ENCODE measurements at regions not wholly inside any gene's neighbourhood (a gene's known extent, or its start where the extent isn't known, plus 50 kb on each side); places are given as distances from the start of the nearest gene placed in this dataset.
"Not testable (repeated sequence)": the region's sequence is repeated elsewhere in the genome, so short reads cannot be mapped to it uniquely, and the experiment has no call there.

DNA sequence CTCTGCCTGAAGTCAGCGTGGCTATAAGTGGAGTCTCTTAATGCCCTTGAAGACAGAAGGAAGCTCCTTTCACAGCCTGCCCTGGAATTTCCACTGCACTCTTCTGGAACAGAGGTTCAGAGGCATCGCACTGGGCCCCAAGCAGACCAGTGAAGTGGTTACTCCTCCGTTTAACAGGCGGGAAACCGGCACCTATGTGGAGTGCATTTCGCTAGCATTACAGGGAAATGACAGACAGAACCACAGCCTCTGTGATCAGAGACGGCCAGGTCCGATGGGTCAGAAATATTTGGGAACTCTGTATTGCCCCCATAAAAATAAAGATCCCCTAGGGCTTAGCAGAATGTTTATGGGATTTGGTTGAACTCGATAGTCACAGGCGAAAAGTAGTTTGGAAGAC lies 406.9 kb upstream of the PRKCQ start:
- FAIRE-seq (no peak), DNase-seq (ENCODE audit: insufficient read length, low spot score) (no peak)

DNA sequence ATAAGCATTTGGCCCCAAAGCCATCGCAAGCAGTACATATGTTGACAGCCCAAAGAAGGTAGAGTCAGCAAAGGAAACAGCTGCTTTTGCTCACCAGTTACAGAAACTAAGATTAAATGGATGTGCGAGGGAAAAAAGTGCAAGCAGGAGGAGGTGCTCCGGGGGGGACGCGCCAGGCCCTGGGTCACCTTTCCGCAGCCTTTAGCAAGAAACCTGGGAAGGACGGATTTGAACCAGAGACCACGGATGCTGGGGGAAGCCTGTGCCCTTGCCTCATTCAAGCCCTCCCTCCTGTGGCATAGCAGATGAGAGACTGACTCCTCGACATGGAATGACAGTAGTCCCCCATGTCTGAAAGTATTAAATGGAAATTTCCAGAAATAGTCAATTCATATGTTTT lies 405.6 kb upstream of the PRKCQ start:
- FAIRE-seq (no peak), DNase-seq (ENCODE audit: insufficient read length, low spot score) (no peak)

DNA sequence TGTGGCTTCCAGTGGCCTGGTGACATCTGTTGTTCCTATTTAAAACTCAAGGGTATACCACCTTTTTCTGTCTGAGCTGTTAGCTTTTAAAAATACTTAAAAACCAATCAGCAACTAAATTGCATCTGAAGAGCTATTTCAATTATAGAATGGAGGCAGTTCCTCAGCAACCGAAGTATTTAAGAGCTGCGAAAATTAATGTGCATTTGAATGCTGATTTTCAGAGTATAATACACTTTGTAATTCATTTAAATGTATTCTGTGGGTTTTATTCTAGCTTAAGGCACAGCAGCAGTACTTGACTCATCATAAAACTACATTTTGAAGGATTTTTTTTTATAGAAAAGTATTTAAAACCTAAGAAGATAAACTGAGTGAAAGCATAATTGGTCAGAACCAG lies 404.9 kb upstream of the PRKCQ start:
- no peak for FAIRE-seq
- no peak for DNase-seq (ENCODE audit: insufficient read length, low spot score)

DNA sequence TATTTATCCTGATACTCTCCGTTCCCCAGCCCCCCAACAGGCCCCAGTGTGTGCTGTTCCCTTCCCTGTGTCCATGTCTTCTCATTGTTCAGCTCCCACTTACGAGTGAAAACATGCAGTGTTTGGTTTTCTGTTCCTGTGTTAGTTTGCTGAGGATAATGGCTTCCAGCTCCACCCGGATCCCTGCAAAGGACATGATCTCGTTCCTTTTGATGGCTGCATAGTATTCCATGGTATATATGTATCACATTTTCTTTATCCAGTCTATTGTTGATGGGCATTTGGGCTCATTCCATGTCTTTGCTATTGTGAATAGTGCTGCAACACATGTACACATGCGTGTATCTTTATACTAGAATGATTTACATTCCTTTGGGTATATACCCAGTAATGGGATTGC lies 403.9 kb upstream of the PRKCQ start:
- not testable (repeated sequence) for FAIRE-seq; DNase-seq (ENCODE audit: insufficient read length, low spot score)

DNA sequence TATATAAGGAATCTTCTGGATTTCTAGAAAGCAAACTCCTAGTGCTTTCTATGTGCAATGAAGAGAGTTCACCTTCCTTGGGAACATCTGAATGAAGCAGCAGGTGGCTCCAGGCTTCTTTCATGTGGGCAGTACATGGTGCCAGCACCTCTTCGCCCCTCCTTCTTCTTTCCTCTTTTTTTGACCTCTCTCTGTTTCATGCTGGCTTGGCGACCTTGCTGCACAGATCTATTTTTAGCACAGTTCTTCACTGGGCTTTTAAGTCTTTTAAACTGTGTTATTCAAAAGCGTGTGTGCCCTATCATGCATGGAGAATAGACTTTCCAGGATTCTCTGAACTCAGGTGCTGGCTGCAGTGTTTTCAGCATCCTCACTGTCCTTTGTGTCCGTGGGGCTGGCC lies 400.3 kb upstream of the PRKCQ start:
- FAIRE-seq (no peak), DNase-seq (ENCODE audit: insufficient read length, low spot score) (no peak)

DNA sequence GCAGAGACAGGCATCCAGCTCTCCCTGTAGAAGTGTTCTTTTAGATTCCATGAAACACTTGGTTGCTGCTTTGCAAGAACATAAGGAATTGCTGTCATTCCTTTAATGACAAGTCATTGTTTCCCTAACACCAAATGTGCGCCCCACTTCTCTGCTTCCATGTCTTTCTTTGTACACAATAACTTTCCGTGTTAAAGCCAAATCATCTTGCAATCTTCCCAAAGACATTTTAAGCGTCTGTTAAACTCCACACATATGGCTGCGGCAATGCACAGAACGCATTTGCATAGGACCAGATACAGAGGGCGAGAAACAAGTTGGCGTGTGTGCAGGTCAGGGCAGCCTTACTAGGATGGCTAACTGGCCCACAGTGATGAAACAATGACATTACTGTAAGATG lies 399.3 kb upstream of the PRKCQ start:
- DNase-seq (ENCODE audit: insufficient read length, low spot score) = no peak
- no peak for FAIRE-seq

DNA sequence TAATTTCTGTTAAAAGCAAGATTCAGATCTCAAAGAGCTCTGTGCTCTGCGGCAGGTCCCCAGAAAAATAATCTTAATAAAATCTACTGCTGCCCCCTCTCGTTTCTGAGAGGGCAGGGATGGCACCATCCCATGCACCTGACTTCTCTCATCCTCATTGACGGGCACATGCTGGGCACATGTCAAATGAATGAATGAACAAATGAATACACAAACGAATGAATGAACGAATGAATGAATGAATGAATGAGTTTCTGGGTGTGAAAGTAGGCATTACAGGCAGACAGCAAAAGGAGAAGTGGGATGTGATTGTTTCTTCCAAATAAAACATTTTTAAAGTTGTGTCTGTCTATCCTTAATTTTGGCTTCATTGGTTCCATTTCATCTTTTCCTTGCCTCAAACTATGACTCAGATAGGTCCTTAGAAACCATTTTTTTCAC lies 398.1 kb upstream of the PRKCQ start:
- FAIRE-seq (no peak), DNase-seq (ENCODE audit: insufficient read length, low spot score) (no peak)

DNA sequence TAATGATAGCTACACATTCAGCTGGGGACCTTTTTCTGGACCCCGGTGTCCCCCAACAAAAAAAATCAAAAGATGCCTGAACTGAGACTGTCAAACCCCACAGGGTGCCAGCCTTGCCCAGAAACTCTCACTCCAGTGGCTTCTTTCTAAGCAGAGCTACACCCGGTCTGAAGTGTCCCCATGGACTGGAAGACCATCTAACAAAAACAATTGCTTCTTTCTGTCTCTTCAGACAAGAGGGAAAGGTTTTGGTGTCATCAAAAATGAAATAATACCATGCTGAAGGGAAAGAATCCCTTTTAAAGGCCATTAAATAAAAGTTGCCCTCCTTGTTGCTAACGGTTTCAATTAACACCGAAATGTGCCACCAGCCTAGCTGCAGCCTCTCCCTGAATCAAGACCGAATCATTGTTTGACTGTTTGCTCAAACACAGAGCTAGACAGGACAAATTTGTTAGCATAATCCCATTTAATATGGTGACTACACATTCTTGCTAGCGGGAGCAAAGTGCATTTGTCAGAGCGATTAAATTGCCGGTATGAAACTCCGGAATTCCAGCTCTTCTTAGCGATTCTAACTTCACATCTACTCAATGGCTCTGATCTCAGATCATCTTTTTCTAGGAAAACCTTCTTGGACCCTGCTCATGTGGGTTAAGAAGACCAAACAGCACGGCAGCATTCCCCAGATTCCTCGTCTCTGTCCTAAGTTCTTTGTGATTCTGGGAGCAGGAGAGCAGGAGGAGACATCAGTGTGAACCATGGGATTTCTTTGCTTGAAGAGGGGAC lies 397.5 kb upstream of the PRKCQ start:
- no peak for FAIRE-seq
- no peak for DNase-seq (ENCODE audit: insufficient read length, low spot score)

DNA sequence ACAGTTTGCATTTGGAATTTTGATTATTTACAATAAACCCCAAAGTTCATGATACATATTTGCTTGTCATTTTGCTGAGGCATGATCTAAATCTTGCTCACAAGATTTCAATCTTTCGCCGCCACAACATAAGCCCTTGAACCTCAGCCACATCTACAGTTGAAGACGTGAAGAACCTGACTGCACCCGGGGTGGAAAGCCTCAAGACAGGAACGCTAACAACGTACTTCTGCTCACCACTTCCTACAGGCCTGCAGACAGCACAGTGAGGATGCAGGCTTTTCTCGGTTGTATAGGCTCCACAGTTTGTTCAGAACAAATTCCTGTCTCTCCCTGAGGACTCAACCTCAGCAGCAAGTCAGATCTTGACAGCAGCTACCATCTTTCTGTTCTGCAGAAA lies 393.8 kb upstream of the PRKCQ start:
- FAIRE-seq = no peak
- DNase-seq (ENCODE audit: insufficient read length, low spot score) = no peak

DNA sequence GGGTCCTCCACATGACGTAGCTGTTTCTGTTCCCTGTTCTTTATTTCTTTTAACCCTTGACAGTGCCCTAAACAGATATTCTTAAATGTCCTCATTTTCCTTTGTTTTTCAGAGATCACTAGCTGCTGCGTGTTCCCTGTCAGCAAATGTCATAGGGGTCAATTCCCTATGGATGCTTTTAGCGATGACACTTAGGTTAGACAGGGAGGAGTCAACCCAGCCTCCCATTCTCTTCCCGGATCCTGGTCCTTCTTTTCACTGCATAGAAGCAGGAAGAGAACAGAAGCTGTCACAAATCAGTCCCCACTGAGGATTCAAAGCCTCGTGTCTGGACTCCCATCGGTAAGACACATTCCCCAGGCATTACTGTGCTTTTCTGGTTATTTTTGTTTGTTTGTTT lies 392.1 kb upstream of the PRKCQ start:
- FAIRE-seq = no peak
- no peak for DNase-seq (ENCODE audit: insufficient read length, low spot score)

DNA sequence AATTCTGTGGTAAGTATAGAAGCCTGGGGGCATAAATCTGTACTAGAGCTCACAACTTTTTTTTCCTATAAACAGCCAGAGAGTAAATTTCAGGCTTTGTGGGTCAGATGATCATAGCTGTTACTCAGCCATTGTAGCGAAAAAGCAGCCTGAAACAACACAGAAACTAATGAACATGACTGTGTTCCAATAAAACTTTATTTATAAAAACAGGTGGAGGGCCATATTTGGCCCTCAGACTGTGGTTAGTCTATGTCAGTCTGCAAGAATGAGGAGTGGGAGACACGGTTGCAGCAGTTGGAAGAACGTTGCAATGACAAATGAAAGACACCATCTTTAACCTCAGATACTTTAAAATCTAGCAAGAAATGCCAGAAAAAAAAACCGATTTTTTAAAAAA lies 389.6 kb upstream of the PRKCQ start:
- no peak for DNase-seq (ENCODE audit: insufficient read length, low spot score)
- FAIRE-seq = no peak

DNA sequence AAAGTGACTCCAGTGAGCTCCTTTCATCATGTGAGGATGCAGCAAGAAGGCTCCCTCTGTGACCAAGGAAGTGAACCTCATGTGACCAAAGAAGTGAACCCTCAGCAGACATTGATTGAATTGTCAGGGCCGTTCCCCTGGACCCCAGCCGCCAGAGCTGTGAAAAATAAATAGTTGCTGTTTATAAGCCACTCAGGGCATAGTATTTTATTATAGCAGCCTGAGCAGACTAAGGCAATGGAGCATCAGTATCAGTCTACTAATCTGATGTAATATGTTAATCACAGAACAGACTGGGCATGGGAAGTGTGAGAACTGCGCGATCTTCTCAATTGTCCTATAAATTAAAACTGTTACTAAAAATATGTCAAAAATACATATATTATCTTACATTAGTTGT lies 384.5 kb upstream of the PRKCQ start:
- no peak for DNase-seq (ENCODE audit: insufficient read length, low spot score)
- FAIRE-seq = no peak

DNA sequence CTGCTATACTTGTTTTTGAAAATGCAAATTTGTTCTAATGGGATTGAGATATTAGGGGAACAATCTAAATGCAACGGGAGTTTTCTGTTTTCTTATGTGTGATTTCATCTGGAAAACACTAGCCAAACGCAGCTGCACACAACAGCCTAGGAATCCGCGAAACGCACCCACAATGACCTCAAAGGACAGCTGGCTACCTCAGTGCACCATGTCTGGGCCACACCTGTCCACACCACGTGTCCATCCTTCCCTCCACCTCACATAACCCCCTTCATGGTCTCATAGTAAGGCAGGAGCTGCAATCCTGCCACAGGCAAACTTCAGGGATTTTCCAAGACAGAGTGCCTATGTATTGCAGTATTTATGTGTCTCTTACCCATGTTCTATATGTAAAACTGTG lies 382.5 kb upstream of the PRKCQ start:
- DNase-seq (ENCODE audit: insufficient read length, low spot score) = no peak
- no peak for FAIRE-seq

DNA sequence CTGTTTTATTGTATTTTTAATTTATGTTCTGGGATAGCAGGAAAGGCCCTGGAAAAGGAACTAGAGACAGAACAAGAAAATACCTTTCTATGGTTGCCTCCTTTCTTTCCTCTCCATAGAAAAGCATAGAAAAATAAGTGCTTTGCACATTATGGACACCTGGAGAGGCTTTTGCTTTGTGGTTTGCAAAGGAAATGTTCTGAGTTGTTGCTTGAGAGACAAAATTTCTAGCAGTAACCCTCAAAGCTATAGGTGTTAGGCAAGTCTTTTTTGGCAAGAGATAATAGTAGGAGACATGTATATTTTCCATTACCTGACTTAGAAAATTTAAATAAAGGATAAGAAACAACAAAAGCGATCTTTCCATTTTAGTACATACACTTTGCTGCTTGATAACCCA lies 378.6 kb upstream of the PRKCQ start:
- FAIRE-seq = no peak
- no peak for DNase-seq (ENCODE audit: insufficient read length, low spot score)

DNA sequence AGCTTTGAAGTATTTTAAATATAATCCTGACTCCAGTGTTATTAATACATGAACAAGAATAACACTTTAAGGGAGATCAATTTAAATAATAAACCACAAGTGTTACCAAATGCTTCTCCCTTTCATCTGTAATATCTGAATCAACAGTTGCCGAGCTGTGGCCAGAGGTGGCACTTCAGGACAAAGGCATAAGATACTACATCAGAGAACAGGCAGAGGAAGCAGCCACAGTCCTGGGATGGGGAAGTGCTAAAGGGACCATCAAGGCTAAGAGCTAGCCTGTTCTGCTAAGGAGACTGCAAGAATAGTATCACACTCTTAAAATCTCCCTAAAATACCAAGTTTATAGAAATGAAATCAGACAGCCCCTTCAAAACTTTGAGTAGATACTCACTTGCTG lies 378.2 kb upstream of the PRKCQ start:
- no peak for DNase-seq (ENCODE audit: insufficient read length, low spot score)
- no peak for FAIRE-seq

DNA sequence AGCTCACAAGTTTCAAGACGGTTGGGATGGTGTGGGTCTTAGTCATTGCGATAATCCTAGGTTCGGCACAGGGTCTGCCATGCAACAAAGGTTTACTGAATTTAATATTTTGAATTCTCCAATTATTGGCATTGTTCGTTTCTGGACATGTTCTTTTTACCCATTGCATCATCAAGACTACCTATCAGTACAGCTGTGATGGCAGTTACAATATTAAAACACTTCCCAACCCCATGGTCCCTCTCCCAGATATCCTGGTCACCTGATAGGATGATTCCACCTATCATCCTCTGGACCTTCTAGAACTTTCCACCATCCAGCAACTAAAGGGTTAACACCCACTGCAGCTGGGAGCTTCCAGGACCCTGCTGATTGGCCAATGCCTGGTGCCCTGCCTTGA lies 377.8 kb upstream of the PRKCQ start:
- no peak for FAIRE-seq
- no peak for DNase-seq (ENCODE audit: insufficient read length, low spot score)

DNA sequence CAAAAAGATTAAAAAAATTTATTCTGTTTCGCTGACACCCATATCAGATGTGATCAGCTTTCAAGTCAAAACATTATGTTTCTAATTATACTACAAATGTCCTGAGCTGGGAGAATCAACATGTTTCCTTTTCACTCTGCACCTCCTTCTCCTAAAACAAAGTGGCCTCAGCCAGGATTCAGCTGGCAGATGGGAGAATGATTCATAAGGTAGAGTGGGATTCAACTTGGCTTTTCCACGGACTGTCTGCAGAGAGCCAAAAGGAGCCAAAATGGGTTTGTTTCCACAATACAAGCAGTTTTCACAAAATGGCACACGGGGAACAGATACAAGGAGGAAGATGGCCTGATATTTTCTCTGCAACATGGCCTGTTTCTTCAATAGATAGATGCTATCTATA lies 376.5 kb upstream of the PRKCQ start:
- no peak for FAIRE-seq
- DNase-seq (ENCODE audit: insufficient read length, low spot score) = no peak

DNA sequence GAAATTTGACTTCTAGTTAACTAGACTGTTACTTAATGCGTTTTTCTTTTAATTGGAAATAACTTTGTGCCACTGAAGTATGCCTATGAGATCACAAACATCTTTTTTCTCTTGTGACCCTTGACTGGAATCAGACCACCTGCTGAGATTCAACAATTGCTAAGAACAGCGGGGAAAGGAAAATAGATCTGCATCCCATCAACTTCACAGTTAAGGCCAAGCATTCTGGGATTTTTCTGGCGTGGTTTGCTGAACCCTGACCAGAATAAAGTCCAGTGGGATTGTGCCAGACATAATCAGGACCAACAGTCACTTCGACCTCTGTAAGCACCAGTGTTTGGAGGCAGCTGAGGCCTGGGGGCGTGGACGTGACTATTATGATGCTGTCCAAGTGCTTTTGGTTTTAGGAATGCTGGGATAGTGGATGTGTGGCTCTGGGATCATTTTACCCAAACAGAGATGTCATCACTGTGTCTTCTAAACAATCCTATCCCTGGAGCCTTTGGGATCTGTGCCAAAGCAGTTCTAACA lies 373.3 kb upstream of the PRKCQ start:
- FAIRE-seq (no peak), DNase-seq (ENCODE audit: insufficient read length, low spot score) (no peak)

DNA sequence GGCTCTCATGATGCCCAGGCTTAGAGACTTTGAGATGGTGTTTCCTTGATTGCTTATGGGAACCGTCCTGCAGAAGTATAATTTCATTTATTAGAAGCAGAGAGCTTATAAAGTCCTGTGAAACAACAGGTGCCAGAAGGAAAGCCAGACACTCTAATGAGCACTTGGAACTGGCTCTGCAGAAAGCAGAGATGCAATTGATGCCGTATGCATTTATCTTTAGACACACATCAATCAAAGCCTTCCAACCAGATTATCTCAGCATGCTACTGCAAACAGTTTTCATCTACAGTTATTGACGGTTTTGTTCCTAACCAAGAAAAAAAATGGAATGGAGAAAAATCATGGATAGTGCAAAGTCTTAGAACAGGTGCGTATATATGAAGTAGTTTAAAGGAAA lies 371.7 kb upstream of the PRKCQ start:
- FAIRE-seq = no peak
- no peak for DNase-seq (ENCODE audit: insufficient read length, low spot score)

DNA sequence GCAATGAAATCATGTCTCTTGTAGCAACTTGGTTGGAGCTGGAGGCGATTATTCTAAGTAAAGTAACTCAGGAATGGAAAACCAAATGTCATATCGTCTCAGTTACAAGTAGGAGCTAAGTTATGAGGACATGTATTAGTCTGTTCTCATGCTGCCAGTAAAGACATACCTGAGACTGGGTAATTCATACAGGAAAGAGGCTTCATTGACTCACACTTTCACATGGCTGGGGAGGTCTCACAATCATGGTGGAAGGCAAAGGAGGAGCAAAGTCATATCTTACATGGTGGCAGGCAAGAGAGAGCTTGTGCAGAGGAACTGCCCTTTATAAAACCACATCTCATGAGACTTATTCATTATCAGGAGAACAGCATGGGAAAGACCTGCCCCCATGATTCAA lies 370.1 kb upstream of the PRKCQ start:
- DNase-seq (ENCODE audit: insufficient read length, low spot score) (no peak), FAIRE-seq (no peak)

DNA sequence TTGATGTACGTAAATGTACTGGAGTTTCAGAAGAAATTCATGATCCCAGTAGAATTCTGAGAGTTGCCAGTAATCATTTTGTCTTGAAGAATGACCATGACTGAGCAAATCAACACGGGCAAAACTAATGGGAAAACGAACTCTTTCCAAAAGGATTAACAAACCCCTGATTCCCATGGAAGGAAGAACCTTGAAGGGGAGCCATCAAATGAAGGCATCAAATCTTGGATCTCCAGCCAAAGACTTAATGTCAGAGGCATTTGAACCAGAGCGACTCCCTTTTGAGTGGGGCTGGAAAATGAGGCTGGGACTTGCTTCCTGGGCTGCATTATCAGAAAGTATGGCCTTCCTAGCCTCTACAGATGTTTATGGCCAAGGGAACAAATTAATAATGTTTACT lies 364.4 kb upstream of the PRKCQ start:
- FAIRE-seq (no peak), DNase-seq (ENCODE audit: insufficient read length, low spot score) (no peak)

DNA sequence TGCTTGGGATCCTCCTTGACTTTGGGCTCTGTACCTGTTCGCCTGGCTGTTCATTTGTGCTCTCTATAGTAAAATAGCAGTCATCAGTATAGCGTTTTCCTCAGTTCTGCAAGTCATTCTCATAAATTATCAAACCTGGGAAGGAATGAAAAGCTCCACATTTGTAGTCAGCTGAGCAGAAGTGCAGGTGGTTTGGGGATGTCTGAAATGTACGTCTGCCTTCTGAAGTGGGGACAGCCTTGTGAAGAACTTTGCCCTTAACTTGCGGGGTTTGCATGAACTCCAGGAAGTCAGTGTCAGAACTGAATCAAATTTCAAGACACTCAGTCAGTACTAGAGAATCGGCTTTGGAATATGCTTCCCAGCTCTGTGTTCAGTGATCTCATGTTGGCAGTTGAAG lies 358.3 kb upstream of the PRKCQ start:
- FAIRE-seq = no peak
- DNase-seq (ENCODE audit: insufficient read length, low spot score) = no peak

DNA sequence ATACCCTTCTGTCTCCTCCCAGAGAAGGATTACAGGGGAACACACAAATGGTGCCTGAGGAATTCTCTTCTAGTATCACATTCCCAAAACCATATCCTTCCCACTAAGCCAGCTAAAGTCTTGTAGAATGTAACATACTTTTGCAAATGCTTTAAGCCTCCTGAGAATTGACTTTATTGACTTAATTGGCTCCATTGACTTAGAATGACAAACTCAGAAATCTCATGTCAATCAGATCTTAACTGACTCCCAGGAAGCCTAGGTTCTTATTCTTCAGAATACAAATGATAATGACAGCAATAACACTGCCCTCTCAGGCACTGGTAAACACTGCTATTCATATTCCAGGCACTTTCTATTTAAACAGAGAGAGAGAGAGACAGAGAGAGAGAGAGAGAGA lies 356.9 kb upstream of the PRKCQ start:
- FAIRE-seq (no peak), DNase-seq (ENCODE audit: insufficient read length, low spot score) (no peak)
